ENCODE measurements at regions not wholly inside any gene's neighbourhood (a gene's known extent, or its start where the extent isn't known, plus 50 kb on each side); places are given as distances from the start of the nearest gene placed in this dataset.

GRCh38 chr12:4046495-4046840 is 173.3 kb upstream of the PARP11 start:
- TF ChIP-seq CTCF (IDR thresholded peaks at IDR 0.05) (no peak), POLR2AphosphoS5 (IDR thresholded peaks at IDR 0.05) (no peak)
